ENCODE measurements at regions not wholly inside any gene's neighbourhood (a gene's known extent, or its start where the extent isn't known, plus 50 kb on each side); places are given as distances from the start of the nearest gene placed in this dataset.

- H4K5ac ChIP-seq (ENCODE audit: low read depth, low read length), result no peak overlapping the region
- no peaks in the 10 kb centered on the region for H3K79me1 ChIP-seq (ENCODE audit: low read depth in 1 of 2, low read length in 2 of 2)
- no peaks in the 10 kb centered on the region for H3K36me3 ChIP-seq (ENCODE audit: control insufficient read depth, insufficient read depth, low read length)
- no peak overlapping the region for H2AK5ac ChIP-seq (ENCODE audit: low read depth, low read length)
- no peak overlapping the region for H3K9ac ChIP-seq (ENCODE audit: low read depth, low read length)
- ATAC-seq (ENCODE audit: low read depth) (no peak), DNase-seq (no peak)
- H3K27ac ChIP-seq (ENCODE audit: insufficient read depth, low read length), result no peak overlapping the region
- WGBS, 2 experiments (ENCODE audit: extremely low coverage in 2 of 2, insufficient read length in 1 of 2), result no CpG with 5 or more reads among the region's 1 CpG
- H3K23ac ChIP-seq (ENCODE audit: low read depth, low read length), result no peak overlapping the region
- ChIA-PET CTCF (interaction anchor here (0.7 kb wide), 1 partner anchor 601 kb away, joined by 5 read pairs; no protein-coding TSS in a partner anchor), POLR2A (ENCODE audit: unreplicated experiment) (no interaction called here)
- H4K8ac ChIP-seq (ENCODE audit: low read depth in 2 of 2, low read length in 2 of 2), result no peak overlapping the region
- H3K9me3 ChIP-seq (ENCODE audit: control insufficient read depth, insufficient read depth, low read length), result no peaks in the 10 kb centered on the region
- no peak overlapping the region for H2AK9ac ChIP-seq (replicated peaks; ENCODE audit: low read depth, low read length, poor library complexity)
- intact Hi-C loops (cut with micrococcal nuclease), result no loop called here
- H3K4me2 ChIP-seq (ENCODE audit: low read depth, low read length), result no peak overlapping the region
- no peak overlapping the region for H2AFZ ChIP-seq (replicated peaks; ENCODE audit: low read length, poor library complexity)
- no peaks in the 10 kb centered on the region for H3K9me1 ChIP-seq (ENCODE audit: insufficient read depth, low read length)
- dilution Hi-C loops (cut with HindIII; ENCODE audit: low sequenced_read_pairs, unreplicated experiment), result no loop called here
- H3K56ac ChIP-seq (ENCODE audit: extremely low read depth, insufficient read depth, low read length), result no peak overlapping the region
- H3K4me1 ChIP-seq (ENCODE audit: control insufficient read depth, insufficient read depth, low read length), result no peaks in the 10 kb centered on the region
- H3K4ac ChIP-seq (ENCODE audit: low read depth, low read length), result no peak overlapping the region
- H2BK5ac ChIP-seq (ENCODE audit: low read depth, low read length, poor library complexity, severe bottlenecking), result no peak overlapping the region
- no peaks in the 10 kb centered on the region for H4K20me1 ChIP-seq (ENCODE audit: insufficient read depth, low read length)
- H4K91ac ChIP-seq (ENCODE audit: insufficient read depth, low read depth, low read length), result no peak overlapping the region
- H2BK15ac ChIP-seq (ENCODE audit: low read depth, low read length), result no peak overlapping the region
- H2BK20ac ChIP-seq (ENCODE audit: low read depth, low read length), result no peak overlapping the region
- no peak overlapping the region for H3K18ac ChIP-seq (ENCODE audit: low read depth, low read length)
- no peak overlapping the region for H2BK120ac ChIP-seq (ENCODE audit: low read depth, low read length)
- no TSS peak for BruUV-seq (replicated peaks)
- TF ChIP-seq CEBPB (IDR thresholded peaks at IDR 0.05; ENCODE audit: low read depth, low read length), result no peak
- TF ChIP-seq MXI1 (IDR thresholded peaks at IDR 0.05; ENCODE audit: borderline replicate concordance, low read depth, low read length), result no peak
- TF ChIP-seq SMC3 (IDR thresholded peaks at IDR 0.05; ENCODE audit: low read depth, low read length), result no peak
- TF ChIP-seq ELK1 (IDR thresholded peaks at IDR 0.05; ENCODE audit: borderline replicate concordance, low read depth, low read length), result no peak
- no peak for TF ChIP-seq RAD21 (IDR thresholded peaks at IDR 0.05; ENCODE audit: low read length)
- H3K14ac ChIP-seq (replicated peaks; ENCODE audit: low read depth, low read length), result no peak overlapping the region
- in situ Hi-C loops (cut with MboI; ENCODE audit: low sequenced_read_pairs), result no loop called here
- H3K27me3 ChIP-seq (ENCODE audit: control insufficient read depth, insufficient read depth, low read length), result no peaks in the 10 kb centered on the region
- no peak overlapping the region for H3K4me3 ChIP-seq (ENCODE audit: insufficient read depth, low read depth, low read length)
Observed at GRCh38 chr5:110342683-110343082, 383.8 kb downstream of the TMEM232 start.

Measured in IMR-90 (cell line).